WTC11 (cell line): ENCODE measurements at regions not wholly inside any gene's neighbourhood (a gene's known extent, or its start where the extent isn't known, plus 50 kb on each side); places are given as distances from the start of the nearest gene placed in this dataset.

Source experiments
- CREB1 ChIP-seq: sonication (generic); formaldehyde crosslinking; IDR thresholded peaks from 2 replicates; pipeline ENCODE4 v1.8.0; 2023; ENCODE audit warnings: mild to moderate bottlenecking, missing genetic modification reagents
- CTCF ChIP-seq: fragments of 200-600 bp; IDR thresholded peaks from 2 replicates; pipeline ENCODE4 v1.8.0; 2022; ENCODE audit warnings: antibody characterized with exemption
- EMX1 ChIP-seq: fragments of 250-450 bp; sonication (Bioruptor Pico); IDR thresholded peaks from 2 replicates; pipeline ENCODE4 v1.8.0; 2021; ENCODE audit warnings: mild to moderate bottlenecking
- IRF1 ChIP-seq: sonication (generic); formaldehyde crosslinking; IDR thresholded peaks from 2 replicates; pipeline ENCODE4 v1.8.0; 2023; ENCODE audit warnings: missing genetic modification reagents
- MAX ChIP-seq: sonication (generic); formaldehyde crosslinking; IDR thresholded peaks from 2 replicates; pipeline ENCODE4 v1.8.0; 2022; ENCODE audit warnings: mild to moderate bottlenecking, missing genetic modification reagents
- NR2C2 ChIP-seq: sonication (generic); formaldehyde crosslinking; IDR thresholded peaks from 2 replicates; pipeline ENCODE4 v1.8.0; 2022; ENCODE audit warnings: mild to moderate bottlenecking, missing genetic modification reagents
- PRDM15 ChIP-seq: sonication (generic); formaldehyde crosslinking; IDR thresholded peaks from 2 replicates; pipeline ENCODE4 v1.8.0; 2022; ENCODE audit warnings: missing genetic modification reagents
- USF2 ChIP-seq: sonication (generic); formaldehyde crosslinking; IDR thresholded peaks from 2 replicates; pipeline ENCODE4 v1.8.1; 2023; ENCODE audit warnings: mild to moderate bottlenecking, missing genetic modification reagents, moderate library complexity
- ZNF121 ChIP-seq: sonication (generic); formaldehyde crosslinking; IDR thresholded peaks from 2 replicates; pipeline ENCODE4 v1.8.0; 2023; ENCODE audit warnings: missing genetic modification reagents
- TF ChIP-seq, protein P1 (sequence below): fragments of 250-450 bp; sonication (Bioruptor Pico); IDR thresholded peaks from 2 replicates; pipeline ENCODE4 v2.1.2; 2022; ENCODE audit warnings: mild to moderate bottlenecking, moderate library complexity
- TF ChIP-seq, protein P2 (sequence below): sonication (generic); formaldehyde crosslinking; IDR thresholded peaks from 2 replicates; pipeline ENCODE4 v1.8.0; 2023; ENCODE audit warnings: mild to moderate bottlenecking, missing genetic modification reagents
- TF ChIP-seq, protein P3 (sequence below): sonication (generic); formaldehyde crosslinking; IDR thresholded peaks from 2 replicates; pipeline ENCODE4 v1.8.0; 2022; ENCODE audit warnings: mild to moderate bottlenecking, missing genetic modification reagents

GRCh38 chr2:57539761-57540160 lies 506.8 kb upstream of the VRK2 start:
- TF ChIP-seq CTCF (no peak), PRDM15 (CRISPR knock-in tag) (no peak), CREB1 (CRISPR knock-in tag) (no peak), USF2 (CRISPR knock-in tag) (no peak), ZNF121 (CRISPR knock-in tag) (no peak), EMX1 (CRISPR knock-in tag) (no peak), MAX (no peak), IRF1 (no peak), NR2C2 (CRISPR knock-in tag) (no peak)
- TF ChIP-seq, protein P1, sequence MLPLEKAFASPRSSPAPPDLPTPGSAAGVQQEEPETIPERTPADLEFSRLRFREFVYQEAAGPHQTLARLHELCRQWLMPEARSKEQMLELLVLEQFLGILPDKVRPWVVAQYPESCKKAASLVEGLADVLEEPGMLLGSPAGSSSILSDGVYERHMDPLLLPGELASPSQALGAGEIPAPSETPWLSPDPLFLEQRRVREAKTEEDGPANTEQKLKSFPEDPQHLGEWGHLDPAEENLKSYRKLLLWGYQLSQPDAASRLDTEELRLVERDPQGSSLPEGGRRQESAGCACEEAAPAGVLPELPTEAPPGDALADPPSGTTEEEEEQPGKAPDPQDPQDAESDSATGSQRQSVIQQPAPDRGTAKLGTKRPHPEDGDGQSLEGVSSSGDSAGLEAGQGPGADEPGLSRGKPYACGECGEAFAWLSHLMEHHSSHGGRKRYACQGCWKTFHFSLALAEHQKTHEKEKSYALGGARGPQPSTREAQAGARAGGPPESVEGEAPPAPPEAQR (CRISPR knock-in tag) = no peak
- TF ChIP-seq, protein P2, sequence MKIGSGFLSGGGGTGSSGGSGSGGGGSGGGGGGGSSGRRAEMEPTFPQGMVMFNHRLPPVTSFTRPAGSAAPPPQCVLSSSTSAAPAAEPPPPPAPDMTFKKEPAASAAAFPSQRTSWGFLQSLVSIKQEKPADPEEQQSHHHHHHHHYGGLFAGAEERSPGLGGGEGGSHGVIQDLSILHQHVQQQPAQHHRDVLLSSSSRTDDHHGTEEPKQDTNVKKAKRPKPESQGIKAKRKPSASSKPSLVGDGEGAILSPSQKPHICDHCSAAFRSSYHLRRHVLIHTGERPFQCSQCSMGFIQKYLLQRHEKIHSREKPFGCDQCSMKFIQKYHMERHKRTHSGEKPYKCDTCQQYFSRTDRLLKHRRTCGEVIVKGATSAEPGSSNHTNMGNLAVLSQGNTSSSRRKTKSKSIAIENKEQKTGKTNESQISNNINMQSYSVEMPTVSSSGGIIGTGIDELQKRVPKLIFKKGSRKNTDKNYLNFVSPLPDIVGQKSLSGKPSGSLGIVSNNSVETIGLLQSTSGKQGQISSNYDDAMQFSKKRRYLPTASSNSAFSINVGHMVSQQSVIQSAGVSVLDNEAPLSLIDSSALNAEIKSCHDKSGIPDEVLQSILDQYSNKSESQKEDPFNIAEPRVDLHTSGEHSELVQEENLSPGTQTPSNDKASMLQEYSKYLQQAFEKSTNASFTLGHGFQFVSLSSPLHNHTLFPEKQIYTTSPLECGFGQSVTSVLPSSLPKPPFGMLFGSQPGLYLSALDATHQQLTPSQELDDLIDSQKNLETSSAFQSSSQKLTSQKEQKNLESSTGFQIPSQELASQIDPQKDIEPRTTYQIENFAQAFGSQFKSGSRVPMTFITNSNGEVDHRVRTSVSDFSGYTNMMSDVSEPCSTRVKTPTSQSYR (CRISPR knock-in tag) = no peak
- TF ChIP-seq, protein P3, sequence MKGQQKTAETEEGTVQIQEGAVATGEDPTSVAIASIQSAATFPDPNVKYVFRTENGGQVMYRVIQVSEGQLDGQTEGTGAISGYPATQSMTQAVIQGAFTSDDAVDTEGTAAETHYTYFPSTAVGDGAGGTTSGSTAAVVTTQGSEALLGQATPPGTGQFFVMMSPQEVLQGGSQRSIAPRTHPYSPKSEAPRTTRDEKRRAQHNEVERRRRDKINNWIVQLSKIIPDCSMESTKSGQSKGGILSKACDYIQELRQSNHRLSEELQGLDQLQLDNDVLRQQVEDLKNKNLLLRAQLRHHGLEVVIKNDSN = no peak
